ENCODE measurements at regions not wholly inside any gene's neighbourhood (a gene's known extent, or its start where the extent isn't known, plus 50 kb on each side); places are given as distances from the start of the nearest gene placed in this dataset.

DNA sequence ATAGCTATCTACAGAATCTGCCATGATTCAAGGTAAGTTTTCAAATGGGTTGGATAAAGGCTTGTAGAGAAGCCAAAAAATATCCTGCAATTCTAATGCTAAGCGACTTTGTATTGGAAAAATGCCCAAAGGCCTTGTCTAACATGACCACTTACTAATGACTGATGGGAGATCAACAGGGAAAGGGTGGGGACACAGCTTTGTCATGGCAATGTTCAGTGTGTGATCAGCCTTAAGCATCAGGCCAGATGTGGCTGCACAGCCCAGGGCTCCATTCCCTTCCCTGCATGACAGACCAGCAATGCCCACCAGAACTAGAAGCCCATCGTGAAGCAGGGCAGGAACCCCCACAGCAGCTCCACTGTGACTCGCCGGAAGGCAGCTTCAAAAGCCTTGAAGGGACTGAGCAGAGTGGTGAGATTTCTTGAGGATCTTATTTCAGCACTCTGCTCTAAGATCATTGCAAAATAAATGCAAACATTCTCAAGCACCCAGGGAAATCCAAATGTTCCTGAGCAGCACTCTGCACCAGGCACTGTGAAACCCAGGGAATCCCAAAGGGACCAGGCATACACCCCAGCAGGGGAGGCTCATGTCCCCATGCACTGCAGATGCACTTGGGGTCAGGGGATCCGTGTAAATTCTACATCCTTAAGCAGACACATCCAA, 517.9 kb upstream of the SMIM21 start:
- TF ChIP-seq, protein P1, sequence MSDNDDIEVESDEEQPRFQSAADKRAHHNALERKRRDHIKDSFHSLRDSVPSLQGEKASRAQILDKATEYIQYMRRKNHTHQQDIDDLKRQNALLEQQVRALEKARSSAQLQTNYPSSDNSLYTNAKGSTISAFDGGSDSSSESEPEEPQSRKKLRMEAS (IDR thresholded peaks at IDR 0.05), result no peak
- TF ChIP-seq TCF12 (IDR thresholded peaks at IDR 0.05; ENCODE audit: low read depth), result no peak
- TF ChIP-seq YY1 (IDR thresholded peaks at IDR 0.05; ENCODE audit: low read depth), result no peak
- TF ChIP-seq, protein P2, sequence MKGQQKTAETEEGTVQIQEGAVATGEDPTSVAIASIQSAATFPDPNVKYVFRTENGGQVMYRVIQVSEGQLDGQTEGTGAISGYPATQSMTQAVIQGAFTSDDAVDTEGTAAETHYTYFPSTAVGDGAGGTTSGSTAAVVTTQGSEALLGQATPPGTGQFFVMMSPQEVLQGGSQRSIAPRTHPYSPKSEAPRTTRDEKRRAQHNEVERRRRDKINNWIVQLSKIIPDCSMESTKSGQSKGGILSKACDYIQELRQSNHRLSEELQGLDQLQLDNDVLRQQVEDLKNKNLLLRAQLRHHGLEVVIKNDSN (IDR thresholded peaks at IDR 0.05), result no peak
- TF ChIP-seq EP300 (IDR thresholded peaks at IDR 0.05; ENCODE audit: borderline replicate concordance), result no peak
- TF ChIP-seq, protein P3, sequence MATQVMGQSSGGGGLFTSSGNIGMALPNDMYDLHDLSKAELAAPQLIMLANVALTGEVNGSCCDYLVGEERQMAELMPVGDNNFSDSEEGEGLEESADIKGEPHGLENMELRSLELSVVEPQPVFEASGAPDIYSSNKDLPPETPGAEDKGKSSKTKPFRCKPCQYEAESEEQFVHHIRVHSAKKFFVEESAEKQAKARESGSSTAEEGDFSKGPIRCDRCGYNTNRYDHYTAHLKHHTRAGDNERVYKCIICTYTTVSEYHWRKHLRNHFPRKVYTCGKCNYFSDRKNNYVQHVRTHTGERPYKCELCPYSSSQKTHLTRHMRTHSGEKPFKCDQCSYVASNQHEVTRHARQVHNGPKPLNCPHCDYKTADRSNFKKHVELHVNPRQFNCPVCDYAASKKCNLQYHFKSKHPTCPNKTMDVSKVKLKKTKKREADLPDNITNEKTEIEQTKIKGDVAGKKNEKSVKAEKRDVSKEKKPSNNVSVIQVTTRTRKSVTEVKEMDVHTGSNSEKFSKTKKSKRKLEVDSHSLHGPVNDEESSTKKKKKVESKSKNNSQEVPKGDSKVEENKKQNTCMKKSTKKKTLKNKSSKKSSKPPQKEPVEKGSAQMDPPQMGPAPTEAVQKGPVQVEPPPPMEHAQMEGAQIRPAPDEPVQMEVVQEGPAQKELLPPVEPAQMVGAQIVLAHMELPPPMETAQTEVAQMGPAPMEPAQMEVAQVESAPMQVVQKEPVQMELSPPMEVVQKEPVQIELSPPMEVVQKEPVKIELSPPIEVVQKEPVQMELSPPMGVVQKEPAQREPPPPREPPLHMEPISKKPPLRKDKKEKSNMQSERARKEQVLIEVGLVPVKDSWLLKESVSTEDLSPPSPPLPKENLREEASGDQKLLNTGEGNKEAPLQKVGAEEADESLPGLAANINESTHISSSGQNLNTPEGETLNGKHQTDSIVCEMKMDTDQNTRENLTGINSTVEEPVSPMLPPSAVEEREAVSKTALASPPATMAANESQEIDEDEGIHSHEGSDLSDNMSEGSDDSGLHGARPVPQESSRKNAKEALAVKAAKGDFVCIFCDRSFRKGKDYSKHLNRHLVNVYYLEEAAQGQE (IDR thresholded peaks at IDR 0.05; ENCODE audit: low read depth), result no peak
- no peak for TF ChIP-seq EGR1 (IDR thresholded peaks at IDR 0.05)
- no peak for TF ChIP-seq FOXM1 (IDR thresholded peaks at IDR 0.05; ENCODE audit: borderline replicate concordance, low read depth)
- no peak for TF ChIP-seq RAD21 (IDR thresholded peaks at IDR 0.05; ENCODE audit: low read depth)
- TF ChIP-seq CREB1 (IDR thresholded peaks at IDR 0.05; ENCODE audit: low read depth), result no peak

Measured in Ishikawa (cell line).